ENCODE measurements at regions not wholly inside any gene's neighbourhood (a gene's known extent, or its start where the extent isn't known, plus 50 kb on each side); places are given as distances from the start of the nearest gene placed in this dataset.

DNA sequence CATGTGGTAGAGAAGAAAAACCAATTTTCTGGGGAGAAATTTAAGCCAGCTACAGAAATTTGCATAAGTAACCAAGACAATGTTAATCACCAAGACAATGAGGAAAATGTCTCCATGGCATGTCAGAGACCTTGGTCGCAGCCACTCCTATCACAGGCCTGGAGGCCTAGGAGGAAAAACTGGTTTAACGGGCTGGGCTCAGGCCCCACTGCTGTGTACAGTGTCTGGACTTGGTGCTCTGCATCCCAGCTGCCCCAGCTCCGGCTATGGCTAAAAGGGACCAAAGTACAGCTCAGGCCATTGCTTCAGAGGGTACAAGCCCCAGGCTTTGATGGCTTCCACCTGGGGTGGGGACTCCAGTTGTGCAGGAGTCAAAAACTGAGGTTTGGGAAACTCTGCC, 1075.1 kb upstream of the CDH18 start:
- no peak for TF ChIP-seq MYC (IDR thresholded peaks at IDR 0.05; ENCODE audit: low read depth, low read length)
- TF ChIP-seq, protein P1, sequence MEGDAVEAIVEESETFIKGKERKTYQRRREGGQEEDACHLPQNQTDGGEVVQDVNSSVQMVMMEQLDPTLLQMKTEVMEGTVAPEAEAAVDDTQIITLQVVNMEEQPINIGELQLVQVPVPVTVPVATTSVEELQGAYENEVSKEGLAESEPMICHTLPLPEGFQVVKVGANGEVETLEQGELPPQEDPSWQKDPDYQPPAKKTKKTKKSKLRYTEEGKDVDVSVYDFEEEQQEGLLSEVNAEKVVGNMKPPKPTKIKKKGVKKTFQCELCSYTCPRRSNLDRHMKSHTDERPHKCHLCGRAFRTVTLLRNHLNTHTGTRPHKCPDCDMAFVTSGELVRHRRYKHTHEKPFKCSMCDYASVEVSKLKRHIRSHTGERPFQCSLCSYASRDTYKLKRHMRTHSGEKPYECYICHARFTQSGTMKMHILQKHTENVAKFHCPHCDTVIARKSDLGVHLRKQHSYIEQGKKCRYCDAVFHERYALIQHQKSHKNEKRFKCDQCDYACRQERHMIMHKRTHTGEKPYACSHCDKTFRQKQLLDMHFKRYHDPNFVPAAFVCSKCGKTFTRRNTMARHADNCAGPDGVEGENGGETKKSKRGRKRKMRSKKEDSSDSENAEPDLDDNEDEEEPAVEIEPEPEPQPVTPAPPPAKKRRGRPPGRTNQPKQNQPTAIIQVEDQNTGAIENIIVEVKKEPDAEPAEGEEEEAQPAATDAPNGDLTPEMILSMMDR (IDR thresholded peaks at IDR 0.05; ENCODE audit: low read depth, low read length): no peak
